Common myeloid progenitor, CD34-positive (primary cell): ENCODE measurements at regions not wholly inside any gene's neighbourhood (a gene's known extent, or its start where the extent isn't known, plus 50 kb on each side); places are given as distances from the start of the nearest gene placed in this dataset.
"Not testable (repeated sequence)": the region's sequence is repeated elsewhere in the genome, so short reads cannot be mapped to it uniquely, and the experiment has no call there.

Experiments
- CTCF ChIA-PET: fragments of 350-600 bp; sonication (Branson Sonifier 250); formaldehyde crosslinking; loops from one replicate; lab custom pipeline; 2021; ENCODE audit warnings: antibody characterized with exemption; lab: Charles Lee
- POLR2A ChIA-PET: fragments of 350-600 bp; sonication (Branson Sonifier 250); formaldehyde crosslinking; loops from one replicate; lab custom pipeline; 2021; ENCODE audit warnings: antibody characterized with exemption; lab: Charles Lee
- DNase-seq, 3 donors: peaks; one replicate each; pipeline versions ENCODE4 v3.0.0 to v3.0.0-alpha.2; 2013
- H3K27ac ChIP-seq, 2 experiments: 1 replicate in 1 of 2; 2 replicates in 1 of 2; pipeline ENCODE4 v1.7.0; 2013; ENCODE audit warnings: inconsistent platforms in 2 of 2, low read length in 2 of 2, mild to moderate bottlenecking in 2 of 2, low read depth in 1 of 2, moderate library complexity in 1 of 2; ENCODE audit not compliant: severe bottlenecking in 2 of 2, insufficient read depth in 1 of 2, poor library complexity in 1 of 2
- H3K27me3 ChIP-seq, 5 experiments: replicated peaks in 2 of 5; 1 replicate in 3 of 5; 2 replicates in 2 of 5; pipeline versions ENCODE4 v1.6.1 to v1.7.0; 2013; ENCODE audit warnings: low read length in 4 of 5, mild to moderate bottlenecking in 2 of 5, moderate library complexity in 2 of 5, inconsistent platforms in 1 of 5; ENCODE audit not compliant: insufficient read depth in 5 of 5, control insufficient read depth in 4 of 5
- H3K36me3 ChIP-seq, 4 experiments: 1 replicate in 2 of 4; 2 replicates in 2 of 4; pipeline versions ENCODE4 v1.6.1 to v1.7.0; 2013; ENCODE audit warnings: low read length in 3 of 4, control low read depth in 1 of 4, mild to moderate bottlenecking in 1 of 4; ENCODE audit not compliant: control insufficient read depth in 4 of 4, insufficient read depth in 4 of 4
- H3K4me1 ChIP-seq, 4 experiments: 1 replicate in 3 of 4; 2 replicates in 1 of 4; pipeline versions ENCODE4 v1.6.1 to v1.7.1; 2013; ENCODE audit warnings: low read length in 3 of 4, mild to moderate bottlenecking in 3 of 4, control low read depth in 1 of 4, inconsistent platforms in 1 of 4, moderate library complexity in 1 of 4; ENCODE audit not compliant: control insufficient read depth in 4 of 4, insufficient read depth in 4 of 4; ENCODE audit errors: control extremely low read depth in 1 of 4
- H3K4me3 ChIP-seq, 7 experiments: 1 replicate in 4 of 7; 2 replicates in 3 of 7; pipeline versions ENCODE4 v1.5.1 to v1.7.0; 2013; ENCODE audit warnings: mild to moderate bottlenecking in 7 of 7, low read length in 6 of 7, moderate library complexity in 6 of 7, inconsistent platforms in 2 of 7, low read depth in 2 of 7, control low read depth in 1 of 7; ENCODE audit not compliant: insufficient read depth in 4 of 7, control insufficient read depth in 1 of 7; ENCODE audit errors: extremely low read depth in 1 of 7
- H3K9me3 ChIP-seq, 5 experiments: 1 replicate in 4 of 5; 2 replicates in 1 of 5; pipeline versions ENCODE4 v1.6.1 to v1.7.1; 2013; ENCODE audit warnings: low read length in 4 of 5, mild to moderate bottlenecking in 2 of 5, inconsistent platforms in 1 of 5, low read depth in 1 of 5, moderate library complexity in 1 of 5; ENCODE audit not compliant: control insufficient read depth in 4 of 5, insufficient read depth in 2 of 5; ENCODE audit errors: control extremely low read depth in 1 of 5
- WGBS: methylation state at CpG from one replicate; pipeline ENCODE4 v1.1.5; 2013; ENCODE audit not compliant: insufficient coverage; 5-methylcytosine and 5-hydroxymethylcytosine counted together

GRCh38 chr2:21371499-21372003, 247.8 kb downstream of the TDRD15 start:
- no peaks in the 10 kb centered on the region for H3K27me3 ChIP-seq
- no peaks in the 10 kb centered on the region for H3K9me3 ChIP-seq
- DNase-seq: no peak
- CTCF ChIA-PET: no interaction called here
- H3K27ac ChIP-seq: no peak overlapping the region
- no peaks in the 10 kb centered on the region for H3K36me3 ChIP-seq
- WGBS: 69% methylated on average over 2 of the region's 5 CpGs
- POLR2A ChIA-PET: no interaction called here
- no peaks in the 10 kb centered on the region for H3K4me1 ChIP-seq
- no peak overlapping the region for H3K4me3 ChIP-seq

GRCh38 chr2:21372654-21373053, 248.9 kb downstream of the TDRD15 start:
- Histone ChIP-seq H3K4me1 (no peaks in the 10 kb centered on the region), H3K27me3 (no peaks in the 10 kb centered on the region)
- no peak for DNase-seq

GRCh38 chr2:21376864-21377263, 253.1 kb downstream of the TDRD15 start:
- DNase-seq: no peak
- 84% methylated on average over 2 of the region's 3 CpGs for WGBS
- no peak overlapping the region for H3K27ac ChIP-seq
- no peak overlapping the region for H3K4me3 ChIP-seq
- no peaks in the 10 kb centered on the region for H3K27me3 ChIP-seq
- no peaks in the 10 kb centered on the region for H3K9me3 ChIP-seq
- no peaks in the 10 kb centered on the region for H3K36me3 ChIP-seq
- ChIA-PET CTCF (no interaction called here), POLR2A (no interaction called here)
- H3K4me1 ChIP-seq: no peaks in the 10 kb centered on the region

More at GRCh38 chr2:21372654-21373053, 248.9 kb downstream of the TDRD15 start:
- Histone ChIP-seq H3K4me3 (no peak overlapping the region), H3K27ac (no peak overlapping the region), H3K36me3 (no peaks in the 10 kb centered on the region), H3K9me3 (no peaks in the 10 kb centered on the region)
- ChIA-PET CTCF (no interaction called here), POLR2A (no interaction called here)
- no CpG with 5 or more reads among the region's 2 CpGs for WGBS

GRCh38 chr2:21379140-21379539, 255.4 kb downstream of the TDRD15 start:
- DNase-seq: no peak
- 60% methylated on average over 1 of the region's 2 CpGs for WGBS
- Histone ChIP-seq H3K9me3 (no peaks in the 10 kb centered on the region), H3K27ac (no peak overlapping the region), H3K4me1 (no peaks in the 10 kb centered on the region), H3K4me3 (no peak overlapping the region), H3K27me3 (no peaks in the 10 kb centered on the region), H3K36me3 (no peaks in the 10 kb centered on the region)
- ChIA-PET CTCF (no interaction called here), POLR2A (no interaction called here)

DNA sequence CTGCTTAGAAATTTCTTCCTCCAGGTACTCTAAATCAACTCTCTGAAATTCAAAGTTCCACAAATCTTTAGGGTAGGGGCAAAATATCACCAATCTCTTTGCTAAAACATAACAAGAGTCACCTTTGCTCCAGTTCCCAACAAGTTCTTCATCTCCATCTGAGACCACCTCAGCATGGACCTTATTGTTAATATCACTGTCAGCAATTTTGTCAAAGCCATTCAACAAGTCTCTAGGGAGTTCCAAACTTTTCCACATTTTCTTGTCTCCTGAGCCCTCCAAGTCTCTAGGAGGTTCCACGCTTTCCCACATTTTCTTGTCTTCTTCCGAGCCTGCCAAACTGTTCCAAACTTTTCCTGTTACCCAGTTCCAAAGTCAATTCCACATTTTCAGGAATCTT, 255.9 kb downstream of the TDRD15 start:
- WGBS: 89% methylated on average over 2 of the region's 2 CpGs
- POLR2A ChIA-PET, CTCF ChIA-PET: not testable (repeated sequence)

GRCh38 chr2:21381421-21381820, 257.7 kb downstream of the TDRD15 start:
- CTCF ChIA-PET: no interaction called here
- Histone ChIP-seq H3K27ac (no peak overlapping the region), H3K27me3 (no peaks in the 10 kb centered on the region), H3K9me3 (no peaks in the 10 kb centered on the region), H3K36me3 (no peaks in the 10 kb centered on the region), H3K4me3 (no peak overlapping the region), H3K4me1 (no peaks in the 10 kb centered on the region)
- DNase-seq: no peak
- WGBS: 96% methylated on average over 3 of the region's 4 CpGs
- POLR2A ChIA-PET: no interaction called here

More for the DNA sequence above, 255.9 kb downstream of the TDRD15 start:
- H3K9me3 ChIP-seq, H3K27me3 ChIP-seq, H3K4me3 ChIP-seq, H3K27ac ChIP-seq, H3K4me1 ChIP-seq, DNase-seq, H3K36me3 ChIP-seq: not testable (repeated sequence)

DNA sequence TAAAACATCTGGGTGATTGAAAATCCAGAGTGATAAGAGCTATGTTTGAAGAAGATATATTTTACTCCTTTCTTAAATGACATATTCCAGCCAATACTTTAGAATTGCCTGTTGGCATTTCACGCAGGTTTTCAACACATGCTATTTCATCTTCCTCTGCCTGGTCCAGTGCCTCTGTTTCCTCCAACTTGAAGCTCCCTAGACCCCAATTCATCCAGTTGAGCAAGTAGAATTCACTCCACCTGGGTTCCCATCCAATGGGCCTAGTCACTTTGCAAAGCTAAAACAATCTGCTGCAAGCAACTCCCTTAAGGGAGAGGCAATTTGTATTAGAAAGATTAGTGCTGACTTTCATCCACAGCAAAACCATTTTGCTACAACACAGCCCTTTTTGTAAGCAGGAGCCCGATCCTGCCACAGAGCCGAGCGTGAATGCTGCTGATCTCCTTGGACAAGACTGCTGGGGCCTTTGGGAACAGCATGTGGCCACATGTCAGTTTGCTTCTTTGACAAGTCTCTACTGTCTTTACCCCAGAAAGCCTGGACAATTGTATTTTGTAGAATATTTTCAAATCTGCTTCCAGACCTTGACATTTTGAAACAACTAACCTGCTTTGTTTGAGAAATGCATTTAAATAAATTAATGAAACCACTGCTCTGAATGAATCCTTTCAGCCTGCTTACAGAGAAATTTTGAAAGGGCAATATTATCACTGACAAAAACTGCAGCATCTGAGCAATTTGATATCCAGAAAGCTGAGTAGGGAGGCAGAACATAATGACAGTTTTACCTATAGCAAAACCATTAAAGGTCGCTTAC, 259.1 kb downstream of the TDRD15 start:
- WGBS: 86% methylated on average over 4 of the region's 5 CpGs
- DNase-seq: no peak
- Histone ChIP-seq H3K36me3 (no peaks in the 10 kb centered on the region), H3K27me3 (no peaks in the 10 kb centered on the region), H3K4me3 (no peak overlapping the region), H3K4me1 (no peaks in the 10 kb centered on the region), H3K9me3 (no peaks in the 10 kb centered on the region), H3K27ac (no peak overlapping the region)
- POLR2A ChIA-PET: no interaction called here
- CTCF ChIA-PET: no interaction called here
